Activated gamma-delta T cell (primary cell): ENCODE measurements at regions not wholly inside any gene's neighbourhood (a gene's known extent, or its start where the extent isn't known, plus 50 kb on each side); places are given as distances from the start of the nearest gene placed in this dataset.
"Not testable (repeated sequence)": the region's sequence is repeated elsewhere in the genome, so short reads cannot be mapped to it uniquely, and the experiment has no call there.

ENCODE experiments used
- DNase-seq: peaks from one replicate; lab custom pipeline; 2025; lab: John Stamatoyannopoulos, UW

DNA sequence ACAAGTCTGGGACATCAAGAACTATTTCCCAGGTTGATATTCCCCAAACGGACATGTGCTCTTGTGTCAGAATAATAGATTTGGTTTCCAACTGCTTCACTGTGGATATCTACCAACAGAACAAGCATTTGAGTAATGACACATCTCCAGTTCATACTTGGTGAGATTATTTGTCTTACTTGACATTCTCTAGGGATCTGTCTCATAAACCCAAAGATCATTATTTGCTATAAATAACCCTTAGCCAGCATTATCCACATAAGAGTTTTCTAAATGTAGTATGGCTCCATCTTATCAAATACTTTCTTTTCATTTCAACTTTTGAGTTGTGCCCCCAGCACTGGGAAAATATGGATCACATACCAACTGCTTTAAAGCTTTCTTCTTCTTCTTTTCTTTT is 1063.9 kb upstream of the CDH18 start:
- DNase-seq: no peak

DNA sequence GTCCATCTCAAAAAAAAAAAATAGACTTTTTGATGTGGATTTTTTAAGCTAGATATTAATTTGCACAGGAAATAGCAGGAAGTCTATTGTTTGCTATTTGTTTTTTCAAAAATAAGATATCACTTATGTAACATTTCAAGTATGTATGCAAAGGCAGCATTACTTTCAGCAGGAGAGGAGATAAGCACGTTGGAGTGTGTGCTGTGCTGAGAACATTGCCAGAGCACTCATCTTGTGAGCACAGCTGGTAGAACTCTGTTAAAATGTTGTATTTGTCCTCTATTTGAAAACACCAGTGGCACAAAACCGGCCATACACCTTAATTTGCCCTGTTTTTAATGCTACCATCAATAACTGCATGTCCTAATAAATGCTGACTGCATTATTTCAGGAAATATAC is 1061.9 kb upstream of the CDH18 start:
- DNase-seq: no peak

DNA sequence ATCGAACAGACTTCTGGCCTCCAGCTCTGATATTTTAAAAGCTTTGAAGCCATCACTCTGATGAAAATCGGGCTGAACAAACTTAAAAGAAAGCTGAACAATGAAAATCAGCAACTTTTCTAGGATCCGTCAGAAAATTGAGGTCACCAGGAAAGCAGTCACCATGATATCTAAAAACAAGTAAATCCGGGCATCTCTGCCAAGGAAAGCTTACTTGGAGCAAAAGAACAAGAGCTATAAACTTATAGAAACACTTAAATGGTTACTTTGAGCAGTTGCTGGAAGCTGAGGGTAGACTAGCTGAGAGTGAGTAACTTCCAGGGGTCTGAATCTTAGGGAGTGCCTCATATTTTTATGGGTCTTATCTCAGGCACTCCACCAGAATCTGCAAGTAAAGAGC is 1043.0 kb upstream of the CDH18 start:
- DNase-seq: no peak

DNA sequence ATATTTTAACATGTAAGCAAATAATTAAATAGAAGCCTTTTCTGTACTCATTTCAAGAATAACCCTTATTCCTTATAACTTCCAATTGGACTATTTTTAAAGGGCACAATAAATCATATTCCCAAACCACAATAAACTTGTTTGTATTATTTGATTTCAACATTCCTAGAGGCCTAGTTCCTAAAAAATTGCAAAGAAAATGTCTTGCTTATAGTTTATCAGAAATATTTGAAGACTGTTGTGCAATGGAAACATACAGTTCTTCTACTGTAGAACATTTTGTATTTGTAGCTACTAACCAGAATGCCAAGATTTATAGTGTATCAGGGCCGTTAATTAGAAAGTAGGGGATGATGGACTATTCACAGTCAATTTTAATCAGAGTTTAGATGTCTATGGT is 1037.0 kb upstream of the CDH18 start:
- DNase-seq: no peak

DNA sequence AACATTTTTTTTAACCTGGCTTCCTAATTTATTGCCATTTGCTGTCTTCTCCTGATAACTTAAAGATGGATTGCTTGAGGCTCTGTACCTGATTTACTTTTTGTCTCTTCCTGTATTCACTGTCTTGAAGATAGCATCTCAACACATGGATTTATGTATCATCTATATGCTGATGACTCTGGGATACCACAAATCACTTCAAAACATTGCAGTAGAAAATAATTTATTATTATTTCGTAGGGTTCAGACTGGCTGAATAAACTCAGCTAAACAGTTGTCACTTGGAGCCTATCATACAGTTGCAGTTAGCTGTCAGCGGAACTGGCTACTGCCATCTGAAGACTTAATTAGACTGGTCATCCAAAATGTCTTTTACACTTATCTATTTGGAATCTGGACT is 1025.2 kb upstream of the CDH18 start:
- no peak for DNase-seq

DNA sequence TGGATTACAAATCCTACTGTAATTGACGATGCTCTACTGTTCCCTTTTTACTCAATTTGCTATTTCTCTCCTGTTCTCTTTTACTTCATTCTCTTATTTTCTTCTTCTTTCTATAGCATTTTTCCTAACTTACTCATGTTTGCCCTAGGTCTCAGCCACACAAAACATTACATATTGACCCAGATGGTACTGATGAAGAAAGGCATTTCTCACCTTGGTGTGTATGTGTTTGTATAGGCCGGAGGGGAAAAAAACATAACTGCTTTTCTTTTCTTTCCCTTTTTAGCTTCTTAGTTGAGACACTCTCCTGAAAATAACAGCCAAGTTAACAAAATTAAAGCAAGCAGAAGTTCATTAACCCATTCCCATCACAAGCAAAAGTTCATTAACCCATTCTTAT is 1019.8 kb upstream of the CDH18 start:
- DNase-seq: no peak

DNA sequence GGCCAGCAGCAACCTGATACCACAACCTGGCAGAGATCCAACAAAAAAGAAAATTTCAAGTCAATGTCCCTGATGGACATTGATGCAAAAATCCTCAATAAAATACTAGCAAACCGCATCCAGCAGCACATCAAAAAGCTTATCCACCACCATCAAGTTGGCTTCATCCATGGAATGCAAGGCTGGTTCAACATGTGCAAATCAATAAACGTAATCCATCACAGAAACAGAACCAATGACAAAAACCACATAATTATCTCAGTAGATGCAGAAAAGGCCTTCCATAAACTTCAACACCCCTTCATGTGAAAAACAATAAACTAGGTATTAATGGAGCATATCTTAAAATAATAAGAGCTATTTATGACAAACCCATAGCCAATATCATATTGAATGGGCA is 1000.9 kb upstream of the CDH18 start:
- DNase-seq: not testable (repeated sequence)

DNA sequence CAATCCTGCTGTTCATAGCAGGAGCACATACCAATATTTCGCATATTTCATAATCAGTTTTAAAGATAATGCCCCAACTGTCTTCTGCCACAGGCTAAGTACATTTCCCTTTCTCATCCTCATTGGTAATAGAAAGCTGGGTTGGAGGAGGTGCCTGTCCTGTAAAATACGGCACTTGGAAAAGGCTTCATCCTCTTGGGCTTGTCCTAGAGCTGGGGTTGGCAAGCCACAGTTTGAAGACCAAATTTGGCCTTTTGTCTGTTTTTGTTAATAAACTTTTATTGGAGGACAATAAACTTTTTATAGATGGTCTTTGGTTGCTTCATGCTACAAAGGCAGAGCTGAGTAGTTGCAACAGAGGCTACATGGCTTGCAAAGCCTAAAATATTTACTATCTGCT is 997.8 kb upstream of the CDH18 start:
- no peak for DNase-seq

DNA sequence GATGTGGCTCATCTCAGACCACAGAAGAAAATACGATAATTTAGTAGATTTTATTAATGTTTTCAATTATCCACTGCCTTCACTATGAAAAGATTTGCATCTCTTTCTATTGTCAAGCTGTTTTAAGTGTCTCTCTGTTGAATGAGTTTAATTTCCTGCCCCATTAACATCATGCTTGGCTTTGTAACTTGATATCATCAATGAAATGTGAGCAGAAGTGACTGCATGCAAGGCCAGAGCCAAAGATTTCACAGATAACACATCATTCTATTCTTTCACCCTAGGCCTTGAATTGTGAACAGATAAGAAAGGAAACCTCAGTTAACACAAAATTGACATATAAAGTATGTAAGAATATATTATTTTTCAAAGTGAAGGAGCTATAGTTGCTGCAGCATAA is 986.4 kb upstream of the CDH18 start:
- no peak for DNase-seq

DNA sequence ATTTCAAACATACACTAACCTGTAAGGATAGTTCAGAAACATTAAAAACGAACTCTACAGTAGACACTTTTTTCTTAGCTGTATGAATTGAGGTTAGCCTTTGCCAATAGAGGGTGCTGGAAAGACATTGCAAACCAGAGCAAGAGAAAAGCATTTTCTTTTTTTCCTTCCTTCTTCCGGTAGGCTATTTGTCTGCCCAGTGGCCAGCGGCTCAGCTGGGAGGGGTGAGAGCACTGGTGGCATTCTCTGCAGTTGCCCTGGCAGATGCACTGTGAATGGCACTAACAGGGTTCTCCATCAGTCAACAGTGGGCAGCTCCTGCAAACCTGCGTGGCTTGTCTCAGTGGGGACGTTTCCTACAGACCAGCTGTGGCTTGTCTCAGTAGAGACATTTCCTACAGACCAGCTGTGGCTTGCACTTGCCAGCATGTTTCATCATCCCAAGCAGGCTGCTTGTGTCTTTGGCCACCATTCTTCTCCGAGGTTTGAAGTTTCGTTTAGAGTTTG is 984.5 kb upstream of the CDH18 start:
- DNase-seq: no peak

DNA sequence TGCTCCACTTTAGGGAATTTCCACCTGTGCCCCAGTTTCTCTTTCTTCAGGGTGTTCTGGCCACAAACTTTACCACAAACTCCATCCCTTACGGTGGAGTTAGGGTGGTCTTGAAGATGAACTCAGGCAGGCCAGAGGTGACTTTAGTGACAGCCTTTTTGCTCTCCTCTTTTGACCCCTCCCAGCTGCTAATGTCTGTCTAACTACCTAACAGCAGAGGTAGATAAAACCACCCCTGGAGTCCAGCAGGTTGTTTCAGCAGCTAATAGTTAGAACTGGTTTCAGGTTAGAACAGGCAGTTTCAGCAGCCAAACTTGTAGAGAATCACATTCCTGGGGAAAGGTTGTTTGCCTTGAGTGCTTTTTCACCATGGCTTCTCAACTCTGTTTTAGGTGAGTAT is 971.3 kb upstream of the CDH18 start:
- DNase-seq: no peak

DNA sequence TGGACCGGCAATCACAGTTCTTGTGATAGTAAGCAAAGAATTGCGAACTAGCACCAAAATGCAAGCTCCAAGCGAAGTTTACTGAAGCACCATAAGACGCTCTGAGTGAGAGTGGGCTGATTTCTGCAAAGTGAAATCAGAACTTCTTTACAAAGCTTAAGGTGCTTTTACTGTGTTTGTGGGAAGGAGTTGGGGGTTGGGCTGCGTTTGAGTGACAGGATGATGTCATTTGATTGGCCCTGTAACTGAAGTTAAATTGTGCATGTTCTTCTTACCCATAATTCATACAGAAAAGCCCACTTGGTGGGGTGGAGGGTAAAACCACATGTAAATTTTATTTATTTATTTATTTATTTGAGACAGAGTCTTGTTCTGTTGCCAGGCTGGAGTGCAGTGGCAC is 970.6 kb upstream of the CDH18 start:
- DNase-seq: no peak

DNA sequence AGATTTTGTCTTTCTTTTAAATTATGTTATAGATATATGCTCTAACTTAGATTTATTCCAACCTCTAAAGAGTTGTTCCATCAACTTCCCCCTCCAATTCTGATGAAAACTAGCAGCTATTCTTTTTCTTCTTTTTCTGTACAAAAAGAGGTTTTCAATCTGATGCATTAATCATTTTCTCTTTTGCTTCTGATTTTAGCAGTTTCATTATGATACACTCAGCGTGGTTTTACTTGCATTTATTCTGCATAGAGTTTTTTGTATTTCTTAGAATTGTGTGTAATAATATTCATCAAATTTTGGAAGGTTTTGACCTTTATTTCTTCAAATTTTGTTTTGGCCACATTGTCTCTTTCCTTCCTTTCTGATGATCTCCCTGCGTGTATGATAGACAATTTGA is 968.1 kb upstream of the CDH18 start:
- DNase-seq: no peak

DNA sequence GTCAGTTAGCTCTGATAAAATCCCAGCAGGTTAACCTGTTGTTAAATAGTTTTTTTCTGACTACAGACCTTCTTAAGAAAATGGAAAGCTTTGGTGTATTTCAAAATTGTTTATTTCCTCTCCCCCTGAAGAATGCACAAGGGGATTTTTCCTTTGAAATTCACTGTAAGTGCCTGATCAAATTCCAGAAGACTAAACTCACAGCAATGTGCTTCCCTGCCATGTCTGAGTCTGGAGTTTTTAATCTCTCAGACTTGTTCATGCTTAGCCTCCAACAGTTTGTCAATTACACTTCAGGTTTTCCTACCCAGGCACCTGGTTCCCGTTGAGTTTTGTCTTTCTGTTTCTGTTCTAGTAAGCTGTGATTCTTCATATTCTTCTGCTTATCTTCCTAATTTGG is 961.6 kb upstream of the CDH18 start:
- no peak for DNase-seq

DNA sequence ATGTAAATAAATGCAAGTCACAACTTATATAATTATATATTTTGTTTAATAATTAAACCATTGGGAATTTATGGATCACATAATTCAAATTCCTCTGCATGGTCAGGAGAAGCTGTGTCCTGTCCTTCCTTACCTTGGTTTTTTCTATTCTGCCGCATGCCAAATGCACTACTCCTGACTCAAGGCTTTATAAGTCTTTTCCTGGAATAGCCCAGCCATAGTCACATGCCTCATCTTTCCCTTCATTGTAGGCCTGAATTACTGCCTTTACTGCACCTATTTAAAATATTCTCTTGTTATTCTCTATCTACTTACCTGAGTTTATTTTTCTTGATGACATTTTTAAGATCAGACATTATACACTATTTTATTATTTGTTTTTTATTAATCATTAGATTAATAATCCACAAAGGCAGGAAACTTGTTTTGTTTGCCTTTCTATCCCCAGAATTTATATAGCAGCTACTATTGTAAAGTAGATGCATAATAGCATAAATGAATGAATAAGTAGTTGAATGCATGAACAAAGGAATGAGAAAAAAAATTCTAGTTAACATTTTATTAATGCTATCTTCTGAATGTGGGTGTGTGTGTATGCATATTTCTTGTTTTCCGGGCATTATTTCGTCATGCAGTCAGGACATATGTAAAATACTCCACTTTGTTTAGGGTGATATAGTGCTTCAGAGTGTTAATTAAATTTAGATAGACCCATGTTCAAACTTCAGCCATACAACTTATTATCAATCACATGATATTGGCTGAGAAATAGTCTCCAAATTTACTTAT is 955.4 kb upstream of the CDH18 start:
- not testable (repeated sequence) for DNase-seq

DNA sequence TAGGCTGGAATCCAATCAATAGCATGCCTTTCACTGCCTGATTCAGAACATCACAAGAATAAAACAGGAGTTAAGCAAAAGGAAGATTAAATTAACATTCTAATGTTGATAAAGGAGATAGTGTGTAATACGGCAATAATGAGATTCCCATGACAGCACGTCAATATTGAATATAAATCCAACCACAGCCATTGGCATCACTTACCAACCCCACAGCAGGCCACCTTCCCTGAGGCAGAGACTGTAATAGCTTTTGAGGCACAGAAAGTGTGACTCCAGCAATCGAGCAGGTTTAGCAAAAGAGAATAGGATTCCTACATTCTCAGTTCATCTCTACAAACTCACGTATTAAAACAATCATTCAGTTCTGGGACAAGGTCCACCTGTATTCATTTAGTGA is 954.6 kb upstream of the CDH18 start:
- DNase-seq: not testable (repeated sequence)

DNA sequence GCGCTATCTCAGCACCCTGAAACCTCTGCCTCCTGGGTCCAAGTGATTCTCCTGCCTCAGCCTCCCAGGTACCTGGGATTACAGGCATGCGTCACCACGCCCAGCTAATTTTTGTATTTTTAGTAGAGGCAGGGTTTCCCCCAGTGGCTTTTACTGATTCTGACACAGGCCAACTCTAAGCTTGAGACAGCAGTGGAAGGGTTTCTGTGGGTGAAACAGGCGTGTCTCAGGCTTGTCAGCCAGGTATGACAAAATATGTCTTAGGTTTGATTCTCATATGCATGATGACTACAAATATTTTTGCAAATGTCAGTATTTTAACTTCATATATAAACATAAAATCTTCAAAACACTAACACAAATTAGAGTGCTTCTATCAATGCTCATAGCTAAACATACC is 952.8 kb upstream of the CDH18 start:
- not testable (repeated sequence) for DNase-seq

DNA sequence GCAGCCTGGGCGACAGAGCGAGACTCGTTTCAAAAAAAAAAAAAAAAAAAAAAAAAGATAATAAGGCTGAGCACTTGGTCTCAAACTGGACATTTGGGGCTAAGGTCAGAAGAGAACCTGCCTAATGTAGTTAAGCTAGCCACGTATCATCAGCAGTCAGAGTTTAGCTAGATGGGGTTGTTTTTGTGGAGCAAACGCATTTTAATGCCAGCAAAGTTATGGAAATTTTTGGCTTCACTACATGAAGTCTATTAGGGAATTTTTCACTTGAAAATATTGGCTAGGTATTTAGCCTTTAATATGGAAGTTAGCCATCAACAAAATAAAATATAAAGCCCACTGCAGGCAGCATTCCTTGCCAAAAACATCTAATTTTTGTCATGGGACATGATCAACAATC is 902.9 kb upstream of the CDH18 start:
- DNase-seq: not testable (repeated sequence)

DNA sequence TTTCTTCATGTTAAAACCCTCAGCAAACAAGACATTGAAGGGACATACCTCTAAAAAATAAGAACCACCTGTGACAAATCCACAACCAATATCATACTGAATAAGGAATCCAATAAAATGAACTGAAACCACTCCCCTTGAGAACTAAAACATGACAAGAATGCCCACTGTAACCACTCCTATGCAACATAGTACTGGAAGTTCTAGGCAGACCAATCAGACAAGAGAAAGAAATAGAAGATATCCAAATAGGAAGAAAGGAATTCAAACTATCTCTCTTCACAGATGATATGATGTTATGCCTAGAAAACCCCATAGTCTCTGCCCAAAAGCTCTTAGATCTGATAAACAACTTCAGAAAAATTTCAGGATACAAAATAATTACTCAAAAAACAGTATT is 887.7 kb upstream of the CDH18 start:
- DNase-seq: not testable (repeated sequence)

DNA sequence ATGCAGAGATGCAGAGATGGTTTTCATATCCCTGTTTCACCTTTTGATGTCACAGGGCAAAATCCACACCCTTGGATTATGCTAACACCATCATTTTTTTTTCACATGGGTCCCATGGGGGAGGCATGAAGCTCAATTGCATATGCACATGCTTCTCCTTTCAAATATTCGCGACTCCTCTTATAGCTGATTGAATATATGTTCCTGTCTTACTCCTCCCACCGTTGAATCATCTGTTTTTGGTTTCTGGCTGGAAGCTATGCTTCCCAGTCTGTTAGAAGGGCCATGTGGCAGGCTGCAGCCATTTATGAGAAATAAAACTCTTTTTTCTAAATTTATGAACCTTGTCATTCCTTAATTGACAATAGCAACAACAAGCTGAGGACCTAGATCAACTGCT is 877.9 kb upstream of the CDH18 start:
- not testable (repeated sequence) for DNase-seq

DNA sequence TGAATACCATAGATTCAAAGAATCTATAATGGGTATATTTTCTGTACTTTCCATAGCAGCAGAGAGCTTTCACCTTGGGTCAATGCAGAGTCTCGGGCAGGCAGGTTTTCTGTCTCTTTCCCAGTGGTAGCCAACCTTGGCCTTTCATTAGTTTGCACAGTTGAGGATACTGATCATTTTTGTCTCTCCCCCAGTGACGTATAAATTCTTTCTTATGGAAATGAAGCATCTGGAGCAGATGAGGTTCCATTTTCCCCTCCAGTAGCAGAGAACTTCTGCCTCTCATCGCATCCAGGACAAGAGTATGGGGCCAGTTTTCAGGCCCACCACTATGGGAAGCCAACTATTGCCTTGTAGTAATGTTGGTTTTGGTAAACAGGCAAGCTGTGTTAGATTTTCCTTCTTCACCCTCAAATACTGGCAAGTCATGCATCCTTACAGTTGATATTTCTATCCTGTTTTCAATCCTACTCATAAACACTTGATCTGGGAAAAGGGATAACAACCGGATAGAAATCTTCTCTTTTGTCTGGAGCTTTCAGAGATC is 845.2 kb upstream of the CDH18 start:
- no peak for DNase-seq

DNA sequence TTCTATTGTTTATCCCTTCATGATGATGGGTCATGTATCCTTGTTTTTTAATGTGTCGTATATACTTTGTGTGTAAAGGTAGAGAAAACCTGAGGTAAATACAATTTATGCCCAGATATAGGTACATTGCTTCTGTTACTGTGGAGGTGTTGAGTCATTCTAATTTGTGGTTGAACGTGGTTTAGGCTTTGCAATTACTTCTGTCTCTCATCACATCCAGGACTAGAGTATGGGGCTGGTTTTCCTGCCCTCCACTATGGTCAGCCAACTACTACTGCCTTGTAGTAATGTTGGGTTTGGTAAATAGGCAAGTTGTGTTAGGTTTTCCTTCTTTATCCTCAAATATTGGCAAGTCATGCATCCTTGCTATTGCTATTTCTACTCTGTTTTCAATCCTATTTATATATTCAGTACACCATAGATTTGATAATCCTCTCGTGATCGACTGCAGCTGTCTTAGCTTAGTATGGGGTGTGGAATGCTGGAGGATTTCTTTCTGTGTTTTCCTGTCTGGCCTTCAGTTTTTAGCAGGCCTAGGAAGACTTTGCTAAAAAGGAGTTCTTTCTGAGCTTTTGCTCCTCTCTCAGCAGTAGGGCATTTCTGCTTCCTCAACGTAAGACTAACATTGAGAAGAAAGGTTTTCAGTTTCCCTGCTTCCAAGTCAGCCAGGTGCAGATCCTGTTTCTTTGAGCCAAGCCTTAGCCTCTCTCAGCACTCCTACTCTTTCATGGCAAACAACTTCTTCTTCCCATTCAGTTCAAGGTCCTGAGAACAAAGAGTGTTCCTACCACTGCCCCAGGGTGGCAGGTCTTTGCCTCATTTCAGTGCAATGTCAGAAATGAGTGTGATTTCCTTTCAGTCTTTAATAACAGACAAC is 844.4 kb upstream of the CDH18 start:
- no peak for DNase-seq

DNA sequence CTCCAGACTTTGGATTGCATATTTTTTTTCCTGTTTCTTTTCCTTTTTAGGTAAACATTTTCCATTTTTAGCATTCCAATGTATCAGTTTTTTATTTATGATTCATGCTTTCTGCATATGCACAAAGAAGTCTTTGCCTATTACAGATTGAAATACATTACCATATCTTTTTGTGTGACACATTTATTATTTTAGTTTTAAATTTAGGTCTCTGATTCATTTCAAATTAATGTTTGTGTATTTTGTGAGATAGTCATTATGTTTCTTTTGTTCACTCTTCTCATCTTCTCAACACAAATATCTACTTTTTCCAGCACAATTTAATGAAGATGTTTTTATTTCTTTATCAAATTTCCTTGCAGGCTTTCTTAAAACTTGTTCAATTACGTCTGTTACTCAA is 838.0 kb upstream of the CDH18 start:
- not testable (repeated sequence) for DNase-seq
